ENCODE measurements at regions not wholly inside any gene's neighbourhood (a gene's known extent, or its start where the extent isn't known, plus 50 kb on each side); places are given as distances from the start of the nearest gene placed in this dataset.
A peak's percentile ranks its signal among the peaks of the same experiment; 100 is the strongest.

GRCh38 chr3:21094686-21095085 is 656.3 kb downstream of the ZNF385D start:
- no peak overlapping the region for H3K27ac ChIP-seq (ENCODE audit: low read length)
- H3K9me3 ChIP-seq (replicated peaks; ENCODE audit: control insufficient read depth, low read depth, low read length) = no peaks in the 10 kb centered on the region
- WGBS (ENCODE audit: insufficient coverage) = no CpG with 5 or more reads among the region's 2 CpGs
- no peaks in the 10 kb centered on the region for H3K4me1 ChIP-seq (ENCODE audit: control insufficient read depth, insufficient read depth, low read length)
- H3K27me3 ChIP-seq (ENCODE audit: control insufficient read depth, insufficient read depth, low read length) = no peaks in the 10 kb centered on the region
- no peaks in the 10 kb centered on the region for H3K36me3 ChIP-seq (ENCODE audit: control insufficient read depth, insufficient read depth, low read length)
- DNase-seq = no peak
- no peak overlapping the region for H3K4me3 ChIP-seq (ENCODE audit: low read length)

- H3K9me3 ChIP-seq (replicated peaks; ENCODE audit: control insufficient read depth, low read depth, low read length) = no peaks in the 10 kb centered on the region
- WGBS (ENCODE audit: insufficient coverage) = no CpG with 5 or more reads among the region's 1 CpG
Observed at GRCh38 chr3:21073561-21073960, 677.4 kb downstream of the ZNF385D start.

GRCh38 chr3:21067031-21067813 is 683.8 kb downstream of the ZNF385D start:
- Histone ChIP-seq H3K9me3 (replicated peaks; ENCODE audit: control insufficient read depth, low read depth, low read length) (no peaks in the 10 kb centered on the region), H3K4me3 (ENCODE audit: low read length) (no peak overlapping the region), H3K4me1 (ENCODE audit: control insufficient read depth, insufficient read depth, low read length) (no peaks in the 10 kb centered on the region), H3K27me3 (ENCODE audit: control insufficient read depth, insufficient read depth, low read length) (no peaks in the 10 kb centered on the region), H3K27ac (ENCODE audit: low read length) (peak overlapping the region; percentile 36), H3K36me3 (ENCODE audit: control insufficient read depth, insufficient read depth, low read length) (no peaks in the 10 kb centered on the region)
- peak; percentile 86 for DNase-seq
- WGBS (ENCODE audit: insufficient coverage) = no CpG with 5 or more reads among the region's 3 CpGs

More at GRCh38 chr3:21073561-21073960, 677.4 kb downstream of the ZNF385D start:
- no peak for DNase-seq
- Histone ChIP-seq H3K27me3 (ENCODE audit: control insufficient read depth, insufficient read depth, low read length) (no peaks in the 10 kb centered on the region), H3K4me3 (ENCODE audit: low read length) (no peak overlapping the region), H3K4me1 (ENCODE audit: control insufficient read depth, insufficient read depth, low read length) (no peaks in the 10 kb centered on the region), H3K36me3 (ENCODE audit: control insufficient read depth, insufficient read depth, low read length) (no peaks in the 10 kb centered on the region), H3K27ac (ENCODE audit: low read length) (no peak overlapping the region)

- WGBS (ENCODE audit: insufficient coverage) = no CpG with 5 or more reads among the region's 4 CpGs
- Histone ChIP-seq H3K4me3 (ENCODE audit: low read length) (no peak overlapping the region), H3K36me3 (ENCODE audit: control insufficient read depth, insufficient read depth, low read length) (no peaks in the 10 kb centered on the region), H3K9me3 (replicated peaks; ENCODE audit: control insufficient read depth, low read depth, low read length) (peaks cover 2% of the 10 kb centered on the region), H3K4me1 (ENCODE audit: control insufficient read depth, insufficient read depth, low read length) (no peaks in the 10 kb centered on the region), H3K27ac (ENCODE audit: low read length) (peak overlapping the region; percentile 74), H3K27me3 (ENCODE audit: control insufficient read depth, insufficient read depth, low read length) (no peaks in the 10 kb centered on the region)
- peak; percentile 96 for DNase-seq
Observed at GRCh38 chr3:21062831-21063294, 688.1 kb downstream of the ZNF385D start.

GRCh38 chr3:21059404-21059803 is 691.6 kb downstream of the ZNF385D start:
- no peaks in the 10 kb centered on the region for H3K36me3 ChIP-seq (ENCODE audit: control insufficient read depth, insufficient read depth, low read length)
- peak overlapping the region; percentile 67 for H3K27ac ChIP-seq (ENCODE audit: low read length)
- 0% methylated on average over 1 of the region's 3 CpGs for WGBS (ENCODE audit: insufficient coverage)
- H3K9me3 ChIP-seq (replicated peaks; ENCODE audit: control insufficient read depth, low read depth, low read length) = peaks cover 2% of the 10 kb centered on the region
- H3K4me1 ChIP-seq (ENCODE audit: control insufficient read depth, insufficient read depth, low read length) = no peaks in the 10 kb centered on the region
- no peaks in the 10 kb centered on the region for H3K27me3 ChIP-seq (ENCODE audit: control insufficient read depth, insufficient read depth, low read length)
- DNase-seq = peak; percentile 90
- H3K4me3 ChIP-seq (ENCODE audit: low read length) = no peak overlapping the region

GRCh38 chr3:21056293-21056692 is 694.7 kb downstream of the ZNF385D start:
- Histone ChIP-seq H3K4me3 (ENCODE audit: low read length) (no peak overlapping the region), H3K36me3 (ENCODE audit: control insufficient read depth, insufficient read depth, low read length) (no peaks in the 10 kb centered on the region), H3K9me3 (replicated peaks; ENCODE audit: control insufficient read depth, low read depth, low read length) (peaks cover 4% of the 10 kb centered on the region), H3K27me3 (ENCODE audit: control insufficient read depth, insufficient read depth, low read length) (no peaks in the 10 kb centered on the region), H3K27ac (ENCODE audit: low read length) (no peak overlapping the region), H3K4me1 (ENCODE audit: control insufficient read depth, insufficient read depth, low read length) (no peaks in the 10 kb centered on the region)
- no peak for DNase-seq
- no CpG with 5 or more reads among the region's 1 CpG for WGBS (ENCODE audit: insufficient coverage)

GRCh38 chr3:21055015-21055414 is 696.0 kb downstream of the ZNF385D start:
- no peaks in the 10 kb centered on the region for H3K36me3 ChIP-seq (ENCODE audit: control insufficient read depth, insufficient read depth, low read length)
- H3K4me3 ChIP-seq (ENCODE audit: low read length) = no peak overlapping the region
- peak overlapping the region; percentile 63 for H3K27ac ChIP-seq (ENCODE audit: low read length)
- peak; percentile 97 for DNase-seq
- peaks cover 4% of the 10 kb centered on the region for H3K9me3 ChIP-seq (replicated peaks; ENCODE audit: control insufficient read depth, low read depth, low read length)
- no peaks in the 10 kb centered on the region for H3K27me3 ChIP-seq (ENCODE audit: control insufficient read depth, insufficient read depth, low read length)
- no peaks in the 10 kb centered on the region for H3K4me1 ChIP-seq (ENCODE audit: control insufficient read depth, insufficient read depth, low read length)

- DNase-seq = no peak
- WGBS (ENCODE audit: insufficient coverage) = 81% methylated on average over 3 of the region's 3 CpGs
- Histone ChIP-seq H3K4me3 (ENCODE audit: low read length) (no peak overlapping the region), H3K27ac (ENCODE audit: low read length) (peak overlapping the region; percentile 50), H3K9me3 (replicated peaks; ENCODE audit: control insufficient read depth, low read depth, low read length) (peaks cover 4% of the 10 kb centered on the region), H3K27me3 (ENCODE audit: control insufficient read depth, insufficient read depth, low read length) (no peaks in the 10 kb centered on the region), H3K36me3 (ENCODE audit: control insufficient read depth, insufficient read depth, low read length) (no peaks in the 10 kb centered on the region), H3K4me1 (ENCODE audit: control insufficient read depth, insufficient read depth, low read length) (no peaks in the 10 kb centered on the region)
Observed at GRCh38 chr3:21054064-21054463, 696.9 kb downstream of the ZNF385D start.

GRCh38 chr3:21049334-21050062 is 701.5 kb downstream of the ZNF385D start:
- Histone ChIP-seq H3K9me3 (replicated peaks; ENCODE audit: control insufficient read depth, low read depth, low read length) (peaks cover 3% of the 10 kb centered on the region), H3K4me1 (ENCODE audit: control insufficient read depth, insufficient read depth, low read length) (no peaks in the 10 kb centered on the region), H3K27me3 (ENCODE audit: control insufficient read depth, insufficient read depth, low read length) (no peaks in the 10 kb centered on the region), H3K4me3 (ENCODE audit: low read length) (no peak overlapping the region), H3K36me3 (ENCODE audit: control insufficient read depth, insufficient read depth, low read length) (no peaks in the 10 kb centered on the region), H3K27ac (ENCODE audit: low read length) (no peak overlapping the region)
- no peak for DNase-seq
- WGBS (ENCODE audit: insufficient coverage) = no CpG with 5 or more reads among the region's 7 CpGs

- Histone ChIP-seq H3K27ac (ENCODE audit: low read length) (no peak overlapping the region), H3K9me3 (replicated peaks; ENCODE audit: control insufficient read depth, low read depth, low read length) (no peaks in the 10 kb centered on the region), H3K4me3 (ENCODE audit: low read length) (no peak overlapping the region), H3K4me1 (ENCODE audit: control insufficient read depth, insufficient read depth, low read length) (no peaks in the 10 kb centered on the region), H3K36me3 (ENCODE audit: control insufficient read depth, insufficient read depth, low read length) (no peaks in the 10 kb centered on the region), H3K27me3 (ENCODE audit: control insufficient read depth, insufficient read depth, low read length) (no peaks in the 10 kb centered on the region)
- no peak for DNase-seq
- WGBS (ENCODE audit: insufficient coverage) = no CpG with 5 or more reads among the region's 1 CpG
Observed at GRCh38 chr3:21043139-21043538, 707.9 kb downstream of the ZNF385D start.
